ENCODE measurements at regions not wholly inside any gene's neighbourhood (a gene's known extent, or its start where the extent isn't known, plus 50 kb on each side); places are given as distances from the start of the nearest gene placed in this dataset.
A peak's percentile ranks its signal among the peaks of the same experiment; 100 is the strongest.
"Not testable (repeated sequence)": the region's sequence is repeated elsewhere in the genome, so short reads cannot be mapped to it uniquely, and the experiment has no call there.

- no peak for DNase-seq
Measured at GRCh38 chr5:32534041-32534440, 51.3 kb upstream of the SUB1 start.

- peak; percentile 85 for DNase-seq
Measured at GRCh38 chr5:32531885-32532520, 53.4 kb upstream of the SUB1 start.

GRCh38 chr5:32527321-32527720 is 58.0 kb upstream of the SUB1 start:
- not testable (repeated sequence) for DNase-seq

- no peak for DNase-seq
Measured at GRCh38 chr5:32526810-32527209, 58.5 kb upstream of the SUB1 start.

- DNase-seq = no peak
Measured at GRCh38 chr5:32523625-32524024, 61.7 kb upstream of the SUB1 start.

- no peak for DNase-seq
Measured at GRCh38 chr5:32522429-32523143, 62.8 kb upstream of the SUB1 start.

- DNase-seq = no peak
Measured at GRCh38 chr5:32521481-32521880, 63.9 kb upstream of the SUB1 start.

GRCh38 chr5:32520972-32521371 is 64.4 kb upstream of the SUB1 start:
- no peak for DNase-seq

GRCh38 chr5:32520356-32520755 is 65.0 kb upstream of the SUB1 start:
- DNase-seq = no peak

- no peak for DNase-seq
Measured at GRCh38 chr5:32519508-32519907, 65.8 kb upstream of the SUB1 start.

GRCh38 chr5:32514806-32515205 is 70.3 kb upstream of the ZFR start:
- no peak for DNase-seq

GRCh38 chr5:32512926-32513325 is 68.4 kb upstream of the ZFR start:
- DNase-seq = no peak

GRCh38 chr5:32511776-32512374 is 67.3 kb upstream of the ZFR start:
- no peak for DNase-seq

GRCh38 chr5:32510860-32511259 is 66.3 kb upstream of the ZFR start:
- no peak for DNase-seq

- no peak for DNase-seq
Measured at GRCh38 chr5:32508806-32509805, 64.6 kb upstream of the ZFR start.

- DNase-seq = no peak
Measured at GRCh38 chr5:32507738-32508434, 63.3 kb upstream of the ZFR start.

GRCh38 chr5:32506799-32507198 is 62.3 kb upstream of the ZFR start:
- no peak for DNase-seq

- DNase-seq = no peak
Measured at GRCh38 chr5:32506201-32506661, 61.7 kb upstream of the ZFR start.

- DNase-seq = no peak
Measured at GRCh38 chr5:32505756-32506155, 61.2 kb upstream of the ZFR start.

- no peak for DNase-seq
Measured at GRCh38 chr5:32504989-32505596, 60.6 kb upstream of the ZFR start.

GRCh38 chr5:32504329-32504988 is 59.9 kb upstream of the ZFR start:
- DNase-seq = no peak
